HEK293 (cell line): ENCODE measurements at regions not wholly inside any gene's neighbourhood (a gene's known extent, or its start where the extent isn't known, plus 50 kb on each side); places are given as distances from the start of the nearest gene placed in this dataset.

Experiments used
- GLIS1 ChIP-seq: fragments of 450-650 bp; formaldehyde crosslinking; IDR thresholded peaks from 2 replicates; pipeline ENCODE4 v1.5.1; 2016; ENCODE audit warnings: missing biosample characterization, missing genetic modification characterization
- HIC1 ChIP-seq: fragments of 450-650 bp; formaldehyde crosslinking; IDR thresholded peaks from 2 replicates; pipeline ENCODE4 v1.5.1; 2016; ENCODE audit warnings: missing biosample characterization, missing genetic modification characterization
- HOXA7 ChIP-seq: sonication (generic); formaldehyde crosslinking; IDR thresholded peaks from 2 replicates; pipeline ENCODE4 v1.8.1; 2022; ENCODE audit warnings: missing genetic modification reagents, borderline replicate concordance
- KLF1 ChIP-seq: fragments of 450-650 bp; formaldehyde crosslinking; IDR thresholded peaks from 2 replicates; pipeline ENCODE4 v1.5.1; 2016; ENCODE audit warnings: missing biosample characterization, missing genetic modification characterization
- SP2 ChIP-seq: fragments of 450-650 bp; formaldehyde crosslinking; IDR thresholded peaks from 2 replicates; pipeline ENCODE4 v1.5.1; 2016; ENCODE audit warnings: missing biosample characterization, missing genetic modification characterization
- TSHZ1 ChIP-seq: fragments of 450-650 bp; formaldehyde crosslinking; IDR thresholded peaks from 2 replicates; pipeline ENCODE4 v1.5.1; 2016; ENCODE audit warnings: missing biosample characterization, missing genetic modification characterization, borderline replicate concordance
- ZBTB17 ChIP-seq: fragments of 450-650 bp; formaldehyde crosslinking; IDR thresholded peaks from 2 replicates; pipeline ENCODE4 v1.5.1; 2016; ENCODE audit warnings: missing biosample characterization, missing genetic modification characterization
- ZNF10 ChIP-seq: fragments of 450-650 bp; formaldehyde crosslinking; IDR thresholded peaks from 2 replicates; pipeline ENCODE4 v1.5.1; 2017; ENCODE audit warnings: missing biosample characterization, missing genetic modification characterization
- ZNF155 ChIP-seq: fragments of 450-650 bp; formaldehyde crosslinking; IDR thresholded peaks from 2 replicates; pipeline ENCODE4 v1.5.1; 2016; ENCODE audit warnings: missing biosample characterization, missing genetic modification characterization
- ZNF16 ChIP-seq: fragments of 450-650 bp; formaldehyde crosslinking; IDR thresholded peaks from 2 replicates; pipeline ENCODE4 v1.5.1; 2016; ENCODE audit warnings: low read depth, missing biosample characterization, missing genetic modification characterization
- ZNF280C ChIP-seq: fragments of 450-650 bp; formaldehyde crosslinking; IDR thresholded peaks from 2 replicates; pipeline ENCODE4 v1.5.1; 2016; ENCODE audit warnings: missing biosample characterization, missing genetic modification characterization
- ZNF426 ChIP-seq: fragments of 450-650 bp; formaldehyde crosslinking; IDR thresholded peaks from 2 replicates; pipeline ENCODE4 v1.5.1; 2017; ENCODE audit warnings: missing biosample characterization, missing genetic modification characterization, mild to moderate bottlenecking, inconsistent platforms, moderate library complexity
- ZNF561 ChIP-seq: fragments of 450-650 bp; IDR thresholded peaks from 2 replicates; pipeline ENCODE4 v1.5.1; 2018; ENCODE audit warnings: missing biosample characterization, missing genetic modification characterization, borderline replicate concordance
- ZNF596 ChIP-seq: fragments of 450-650 bp; IDR thresholded peaks from 2 replicates; pipeline ENCODE4 v1.5.0; 2018; ENCODE audit warnings: missing biosample characterization, mild to moderate bottlenecking, missing genetic modification characterization, moderate library complexity
- ZNF777 ChIP-seq: fragments of 450-650 bp; formaldehyde crosslinking; IDR thresholded peaks from 2 replicates; pipeline ENCODE4 v1.5.1; 2017; ENCODE audit warnings: missing biosample characterization, missing genetic modification characterization, borderline replicate concordance
- ZNF830 ChIP-seq: fragments of 450-650 bp; IDR thresholded peaks from 2 replicates; pipeline ENCODE4 v1.5.0; 2018; ENCODE audit warnings: missing biosample characterization, missing genetic modification characterization, low read depth, mild to moderate bottlenecking, moderate library complexity
- ZXDB ChIP-seq: fragments of 450-650 bp; formaldehyde crosslinking; IDR thresholded peaks from 2 replicates; pipeline ENCODE4 v1.5.1; 2016; ENCODE audit warnings: missing biosample characterization, missing genetic modification characterization
- TF ChIP-seq, protein P1 (sequence below): fragments of 450-650 bp; formaldehyde crosslinking; IDR thresholded peaks from 2 replicates; pipeline ENCODE4 v1.5.1; 2017; ENCODE audit warnings: missing biosample characterization, missing genetic modification characterization
- TF ChIP-seq, protein P2 (sequence below): fragments of 450-650 bp; formaldehyde crosslinking; IDR thresholded peaks from 2 replicates; pipeline ENCODE4 v1.5.1; 2017; ENCODE audit warnings: missing biosample characterization, missing genetic modification characterization
- TF ChIP-seq, protein P3 (sequence below): fragments of 450-650 bp; formaldehyde crosslinking; IDR thresholded peaks from 2 replicates; pipeline ENCODE4 v1.5.1; 2016; ENCODE audit warnings: missing biosample characterization, missing genetic modification characterization

GRCh38 chr22:27632451-27633295 lies 168.9 kb downstream of the MN1 start (continued):
- no peak for TF ChIP-seq ZNF280C
- no peak for TF ChIP-seq ZNF426 (tag by site-specific recombination)
- TF ChIP-seq TSHZ1 = no peak; the same call in 1 of the 2 replicates
- no peak for TF ChIP-seq ZNF16 (tag by site-specific recombination)
- no peak for TF ChIP-seq ZNF830 (tag by site-specific recombination)
- no peak for TF ChIP-seq ZNF10 (tag by site-specific recombination)
- no peak for TF ChIP-seq KLF1 (tag by site-specific recombination)
- no peak for TF ChIP-seq ZNF155 (tag by site-specific recombination)
- no peak for TF ChIP-seq SP2 (tag by site-specific recombination)
- no peak for TF ChIP-seq ZNF777 (tag by site-specific recombination)
- no peak for TF ChIP-seq HOXA7 (CRISPR knock-in tag)
- TF ChIP-seq, protein P1, sequence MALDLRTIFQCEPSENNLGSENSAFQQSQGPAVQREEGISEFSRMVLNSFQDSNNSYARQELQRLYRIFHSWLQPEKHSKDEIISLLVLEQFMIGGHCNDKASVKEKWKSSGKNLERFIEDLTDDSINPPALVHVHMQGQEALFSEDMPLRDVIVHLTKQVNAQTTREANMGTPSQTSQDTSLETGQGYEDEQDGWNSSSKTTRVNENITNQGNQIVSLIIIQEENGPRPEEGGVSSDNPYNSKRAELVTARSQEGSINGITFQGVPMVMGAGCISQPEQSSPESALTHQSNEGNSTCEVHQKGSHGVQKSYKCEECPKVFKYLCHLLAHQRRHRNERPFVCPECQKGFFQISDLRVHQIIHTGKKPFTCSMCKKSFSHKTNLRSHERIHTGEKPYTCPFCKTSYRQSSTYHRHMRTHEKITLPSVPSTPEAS = no peak
- TF ChIP-seq, protein P2, sequence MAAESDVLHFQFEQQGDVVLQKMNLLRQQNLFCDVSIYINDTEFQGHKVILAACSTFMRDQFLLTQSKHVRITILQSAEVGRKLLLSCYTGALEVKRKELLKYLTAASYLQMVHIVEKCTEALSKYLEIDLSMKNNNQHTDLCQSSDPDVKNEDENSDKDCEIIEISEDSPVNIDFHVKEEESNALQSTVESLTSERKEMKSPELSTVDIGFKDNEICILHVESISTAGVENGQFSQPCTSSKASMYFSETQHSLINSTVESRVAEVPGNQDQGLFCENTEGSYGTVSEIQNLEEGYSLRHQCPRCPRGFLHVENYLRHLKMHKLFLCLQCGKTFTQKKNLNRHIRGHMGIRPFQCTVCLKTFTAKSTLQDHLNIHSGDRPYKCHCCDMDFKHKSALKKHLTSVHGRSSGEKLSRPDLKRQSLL = no peak
- peak; percentile 56 for TF ChIP-seq GLIS1 (tag by site-specific recombination)
- no peak for TF ChIP-seq ZNF596 (tag by site-specific recombination)
- TF ChIP-seq ZXDB (tag by site-specific recombination) = peak; percentile 51; the same call in 1 of the 2 replicates
- TF ChIP-seq, protein P3, sequence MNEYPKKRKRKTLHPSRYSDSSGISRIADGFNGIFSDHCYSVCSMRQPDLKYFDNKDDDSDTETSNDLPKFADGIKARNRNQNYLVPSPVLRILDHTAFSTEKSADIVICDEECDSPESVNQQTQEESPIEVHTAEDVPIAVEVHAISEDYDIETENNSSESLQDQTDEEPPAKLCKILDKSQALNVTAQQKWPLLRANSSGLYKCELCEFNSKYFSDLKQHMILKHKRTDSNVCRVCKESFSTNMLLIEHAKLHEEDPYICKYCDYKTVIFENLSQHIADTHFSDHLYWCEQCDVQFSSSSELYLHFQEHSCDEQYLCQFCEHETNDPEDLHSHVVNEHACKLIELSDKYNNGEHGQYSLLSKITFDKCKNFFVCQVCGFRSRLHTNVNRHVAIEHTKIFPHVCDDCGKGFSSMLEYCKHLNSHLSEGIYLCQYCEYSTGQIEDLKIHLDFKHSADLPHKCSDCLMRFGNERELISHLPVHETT (tag by site-specific recombination) = no peak
- TF ChIP-seq HIC1 = no peak
- no peak for TF ChIP-seq ZNF561 (tag by site-specific recombination)
- 0 out of 2 replicates have a peak, but pooled peaks have one; percentile 37 for TF ChIP-seq ZBTB17 (tag by site-specific recombination)
